NCI-H1417 (cell line): ENCODE measurements at regions not wholly inside any gene's neighbourhood (a gene's known extent, or its start where the extent isn't known, plus 50 kb on each side); places are given as distances from the start of the nearest gene placed in this dataset.

ENCODE experiments used
- DNase-seq, 3 experiments: peaks; one replicate each; lab custom pipeline; 2025; lab: John Stamatoyannopoulos, UW

GRCh38 chr21:35370071-35370470 lies 321.0 kb upstream of the RUNX1 start:
- DNase-seq = no peak

GRCh38 chr21:35368326-35368725 lies 319.2 kb upstream of the RUNX1 start:
- no peak for DNase-seq

- peak; percentile 17 to 78 (median 76) for DNase-seq
Measured at GRCh38 chr21:35367553-35367952, 318.5 kb upstream of the RUNX1 start.

GRCh38 chr21:35366394-35367080 lies 317.4 kb upstream of the RUNX1 start:
- no peak for DNase-seq

- DNase-seq = no peak
Measured at GRCh38 chr21:35363458-35363857, 314.4 kb upstream of the RUNX1 start.

- no peak for DNase-seq
Measured at GRCh38 chr21:35361988-35362387, 312.9 kb upstream of the RUNX1 start.

- DNase-seq = no peak
Measured at GRCh38 chr21:35360870-35361570, 311.9 kb upstream of the RUNX1 start.

- no peak for DNase-seq
Measured at GRCh38 chr21:35359076-35359475, 310.0 kb upstream of the RUNX1 start.

- DNase-seq = no peak
Measured at GRCh38 chr21:35358008-35358407, 308.9 kb upstream of the RUNX1 start.

GRCh38 chr21:35357041-35357780 lies 308.1 kb upstream of the RUNX1 start:
- no peak for DNase-seq

GRCh38 chr21:35354078-35354477 lies 305.0 kb upstream of the RUNX1 start:
- DNase-seq = no peak

DNA sequence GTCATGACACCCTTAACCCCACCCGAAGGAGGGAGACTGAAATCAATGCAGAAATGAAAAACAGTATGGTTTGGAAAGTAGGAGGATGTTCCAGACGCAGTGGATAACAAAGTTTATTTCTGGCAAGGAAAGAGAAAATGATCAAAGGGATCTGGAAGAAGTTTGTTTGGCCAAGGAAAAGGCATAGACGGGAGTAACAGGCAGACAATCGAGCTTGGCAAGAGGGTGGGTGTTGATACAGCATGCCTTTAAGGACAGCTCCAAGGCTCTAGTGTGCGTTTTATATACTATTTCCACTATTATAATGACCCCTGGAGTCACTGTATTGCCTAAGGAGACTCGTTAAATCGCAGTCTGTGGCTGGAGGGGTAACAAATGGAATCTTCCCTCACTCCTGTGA lies 303.7 kb upstream of the RUNX1 start:
- DNase-seq = no peak

GRCh38 chr21:35352066-35352770 lies 303.1 kb upstream of the RUNX1 start:
- no peak for DNase-seq

GRCh38 chr21:35351434-35351833 lies 302.3 kb upstream of the RUNX1 start:
- DNase-seq = no peak

GRCh38 chr21:35350965-35351364 lies 301.9 kb upstream of the RUNX1 start:
- no peak for DNase-seq

DNA sequence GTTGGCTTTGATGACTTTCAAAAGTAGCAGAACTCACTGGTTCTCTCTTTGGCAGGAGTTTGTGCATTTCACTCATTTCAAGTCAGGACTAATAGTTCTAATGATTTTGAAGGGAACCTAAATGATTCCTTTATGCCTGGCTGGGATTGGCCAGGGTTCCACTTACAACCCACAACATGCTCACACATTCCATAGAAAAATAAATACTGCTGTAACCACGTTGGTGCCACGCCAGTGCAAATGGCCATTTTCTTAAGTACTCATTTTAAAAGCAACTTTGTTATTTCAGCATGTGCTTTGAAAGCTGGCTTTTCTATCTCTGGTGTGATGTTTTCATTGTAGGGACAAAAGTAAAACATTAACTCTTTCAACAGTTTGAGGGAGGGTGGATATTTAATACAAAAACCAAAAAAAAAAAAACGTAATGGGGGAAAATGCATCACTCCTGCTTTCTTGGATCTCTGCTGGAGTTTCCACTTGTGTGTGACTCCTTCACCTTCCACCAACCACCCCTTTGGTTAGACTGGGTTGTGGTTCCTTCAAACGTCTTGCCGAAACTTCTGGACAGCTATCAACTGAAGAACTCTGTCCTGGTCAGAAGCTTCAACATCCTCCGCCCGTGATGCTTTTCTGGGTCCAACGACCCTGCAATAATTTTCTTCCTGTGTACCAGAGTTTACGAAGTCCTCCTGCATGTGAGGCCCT lies 300.4 kb upstream of the RUNX1 start:
- no peak for DNase-seq

- no peak for DNase-seq
Measured at GRCh38 chr21:35348686-35349085, 299.6 kb upstream of the RUNX1 start.

GRCh38 chr21:35346697-35347096 lies 297.6 kb upstream of the RUNX1 start:
- DNase-seq = no peak

GRCh38 chr21:35345954-35346353 lies 296.9 kb upstream of the RUNX1 start:
- DNase-seq = no peak

- DNase-seq = no peak
Measured at GRCh38 chr21:35344582-35344981, 295.5 kb upstream of the RUNX1 start.

DNA sequence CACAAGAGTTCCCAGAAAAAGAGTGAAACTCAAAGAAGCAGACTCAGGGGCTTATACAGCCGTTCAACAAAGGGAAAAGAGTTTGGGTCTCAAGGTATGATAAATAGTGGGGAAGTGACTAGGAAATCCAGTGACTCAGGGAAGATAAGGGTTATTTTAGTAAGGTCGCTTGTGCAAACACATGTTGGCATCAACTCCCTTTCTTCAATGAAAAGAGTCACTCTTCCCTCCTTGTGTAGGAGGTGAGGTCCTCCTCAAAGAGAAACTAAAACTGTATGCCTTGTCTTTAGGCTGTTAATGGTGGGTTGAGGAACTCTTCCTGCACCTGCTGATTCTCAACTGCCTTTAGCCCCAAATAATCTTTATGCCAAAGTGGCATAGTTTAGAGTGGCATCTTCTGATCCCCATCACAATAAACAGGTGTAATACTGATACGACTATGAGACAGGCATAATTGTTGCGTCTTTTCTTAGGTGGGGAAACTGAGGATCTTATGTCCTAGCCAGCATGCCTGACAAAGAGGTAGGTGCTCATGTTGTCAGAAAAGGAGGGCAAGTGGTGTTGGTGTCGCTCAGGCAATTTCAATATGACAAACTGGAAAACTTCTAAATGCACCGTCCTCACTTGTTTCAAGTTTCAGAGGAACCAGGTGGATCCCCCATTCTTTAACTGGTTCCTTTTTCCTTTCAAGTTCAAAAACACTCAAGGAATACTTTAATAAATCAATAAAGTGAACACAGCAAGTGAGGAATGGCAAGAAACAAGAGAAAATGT lies 294.1 kb upstream of the RUNX1 start:
- no peak for DNase-seq
